ENCODE measurements at regions not wholly inside any gene's neighbourhood (a gene's known extent, or its start where the extent isn't known, plus 50 kb on each side); places are given as distances from the start of the nearest gene placed in this dataset.
"Not testable (repeated sequence)": the region's sequence is repeated elsewhere in the genome, so short reads cannot be mapped to it uniquely, and the experiment has no call there.

GRCh38 chr5:142402752-142403318, 78.0 kb upstream of the SPRY4 start:
- no peak for DNase-seq (ENCODE audit: low read depth)
- TF ChIP-seq CTCF (conservative IDR thresholded peaks at IDR 0.05; ENCODE audit: low read depth, low read length), result no peak

GRCh38 chr5:142400415-142400814, 75.6 kb upstream of the SPRY4 start:
- no peak for TF ChIP-seq CTCF (conservative IDR thresholded peaks at IDR 0.05; ENCODE audit: low read depth, low read length)
- DNase-seq (ENCODE audit: low read depth), result no peak

More at GRCh38 chr5:142402752-142403318, 78.0 kb upstream of the SPRY4 start:
- H3K4me3 ChIP-seq (ENCODE audit: low read depth, low read length), result no peak overlapping the region

GRCh38 chr5:142399891-142400290, 75.1 kb upstream of the SPRY4 start:
- DNase-seq (ENCODE audit: low read depth), result no peak
- TF ChIP-seq CTCF (conservative IDR thresholded peaks at IDR 0.05; ENCODE audit: low read depth, low read length), result no peak
- H3K4me3 ChIP-seq (ENCODE audit: low read depth, low read length), result no peak overlapping the region

More at GRCh38 chr5:142400415-142400814, 75.6 kb upstream of the SPRY4 start:
- no peak overlapping the region for H3K4me3 ChIP-seq (ENCODE audit: low read depth, low read length)

GRCh38 chr5:142398730-142399055, 73.9 kb upstream of the SPRY4 start:
- no peak for TF ChIP-seq CTCF (conservative IDR thresholded peaks at IDR 0.05; ENCODE audit: low read depth, low read length)
- H3K4me3 ChIP-seq (ENCODE audit: low read depth, low read length), result no peak overlapping the region
- DNase-seq (ENCODE audit: low read depth), result no peak

GRCh38 chr5:142398011-142398729, 73.3 kb upstream of the SPRY4 start:
- not testable (repeated sequence) for H3K4me3 ChIP-seq (ENCODE audit: low read depth, low read length); DNase-seq (ENCODE audit: low read depth)

GRCh38 chr5:142397178-142397577, 72.4 kb upstream of the SPRY4 start:
- DNase-seq (ENCODE audit: low read depth), result no peak
- no peak overlapping the region for H3K4me3 ChIP-seq (ENCODE audit: low read depth, low read length)
- TF ChIP-seq CTCF (conservative IDR thresholded peaks at IDR 0.05; ENCODE audit: low read depth, low read length), result no peak

GRCh38 chr5:142396436-142397038, 71.7 kb upstream of the SPRY4 start:
- no peak overlapping the region for H3K4me3 ChIP-seq (ENCODE audit: low read depth, low read length)
- DNase-seq (ENCODE audit: low read depth), result no peak
- no peak for TF ChIP-seq CTCF (conservative IDR thresholded peaks at IDR 0.05; ENCODE audit: low read depth, low read length)
